T1000 (cell line): ENCODE measurements at regions not wholly inside any gene's neighbourhood (a gene's known extent, or its start where the extent isn't known, plus 50 kb on each side); places are given as distances from the start of the nearest gene placed in this dataset.
"Not testable (repeated sequence)": the region's sequence is repeated elsewhere in the genome, so short reads cannot be mapped to it uniquely, and the experiment has no call there.

Experiments used
- DNase-seq: peaks from one replicate; lab custom pipeline; 2025; ENCODE audit warnings: mixed read lengths; lab: John Stamatoyannopoulos, UW

DNA sequence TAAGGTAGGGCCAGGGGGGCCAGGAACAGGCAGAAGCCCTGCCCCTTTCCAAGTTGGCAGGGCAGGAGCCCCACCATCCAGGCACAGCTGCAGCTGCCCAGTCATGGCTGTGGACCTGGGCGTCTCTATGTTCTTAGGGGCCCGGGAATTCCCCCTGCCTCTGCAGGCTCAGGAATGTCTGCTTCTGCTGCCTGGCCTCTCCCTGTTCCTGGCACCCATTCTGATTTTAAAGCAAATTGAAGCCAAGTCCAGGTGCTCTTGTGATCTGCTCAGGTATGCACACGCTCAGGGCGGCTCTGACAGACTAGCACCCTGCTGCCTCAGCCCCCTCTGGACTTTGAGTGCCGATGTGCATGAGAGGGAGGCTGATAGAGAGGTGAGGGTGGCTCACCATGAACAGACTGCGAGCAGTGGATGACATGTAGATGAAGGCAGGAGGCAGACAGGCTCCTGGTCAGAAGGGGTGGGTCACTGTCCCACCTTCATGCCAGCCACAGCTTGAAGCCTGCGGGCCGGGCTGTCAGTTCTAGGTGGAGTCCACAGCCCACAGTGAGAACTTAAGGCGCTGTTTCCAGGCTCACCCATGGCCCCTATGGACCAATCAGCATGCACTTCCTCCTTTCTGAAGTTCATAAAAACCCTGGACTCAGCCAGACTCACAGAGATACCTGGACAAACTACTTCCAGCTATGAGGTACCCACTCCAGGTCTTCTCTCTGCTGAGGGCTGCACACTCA, 747.8 kb upstream of the GBE1 start:
- DNase-seq: no peak

- DNase-seq: no peak
Observed at GRCh38 chr3:82506204-82506603, 744.8 kb upstream of the GBE1 start.

GRCh38 chr3:82505079-82505756, 743.8 kb upstream of the GBE1 start:
- DNase-seq: no peak

- DNase-seq: no peak
Observed at GRCh38 chr3:82498186-82498585, 736.7 kb upstream of the GBE1 start.

DNA sequence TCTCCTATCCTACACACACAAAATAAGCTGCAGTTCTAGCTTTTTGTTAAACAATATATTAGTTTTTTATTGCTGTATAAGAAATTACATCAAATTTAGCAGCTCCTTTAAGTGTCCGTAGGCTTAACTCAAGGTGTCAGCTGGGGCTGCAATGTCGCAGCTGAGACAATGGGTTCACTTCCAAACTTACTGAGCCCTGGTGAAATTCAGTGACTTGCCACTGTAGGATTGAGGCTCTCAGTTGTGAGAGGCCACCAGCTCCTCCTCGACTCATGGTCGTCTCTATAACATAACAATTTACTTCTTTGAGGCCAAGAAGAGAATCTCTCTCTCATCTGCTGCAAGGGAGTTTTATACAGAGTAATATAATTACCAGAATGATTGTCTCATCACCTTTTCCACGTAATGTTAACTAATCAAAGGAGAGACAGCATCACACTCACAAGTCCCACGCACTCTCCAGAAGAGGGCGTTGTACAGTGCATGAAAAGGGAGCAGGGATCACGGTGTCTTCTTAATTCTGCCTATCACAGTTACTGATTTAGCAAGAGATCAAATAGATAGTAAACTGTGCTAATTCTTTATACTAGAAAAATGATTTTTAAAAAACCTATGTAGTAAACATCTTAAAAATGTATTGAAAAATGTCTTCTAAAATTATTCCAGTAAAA, 735.6 kb upstream of the GBE1 start:
- no peak for DNase-seq

DNA sequence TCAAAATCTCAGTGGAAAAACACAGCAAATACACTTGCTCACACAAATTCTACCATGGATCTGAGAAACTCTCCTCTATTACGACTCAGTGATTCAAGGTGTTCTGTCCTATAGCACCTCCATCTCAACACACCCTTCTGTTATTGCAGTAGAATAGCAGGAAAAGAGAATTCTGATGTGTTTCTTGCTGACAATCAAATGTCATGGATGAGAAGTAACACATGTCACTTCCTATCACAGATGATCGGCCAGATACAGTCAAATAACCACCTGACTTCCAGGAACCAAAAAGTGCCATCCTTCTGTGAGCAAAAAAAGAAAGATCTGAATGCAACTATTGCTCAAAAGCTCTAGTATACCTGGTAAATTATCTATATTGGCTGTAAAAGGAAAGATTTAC, 734.2 kb upstream of the GBE1 start:
- DNase-seq: no peak

- DNase-seq: no peak
Observed at GRCh38 chr3:82494977-82495489, 733.6 kb upstream of the GBE1 start.

- DNase-seq: no peak
Observed at GRCh38 chr3:82493858-82494257, 732.4 kb upstream of the GBE1 start.

DNA sequence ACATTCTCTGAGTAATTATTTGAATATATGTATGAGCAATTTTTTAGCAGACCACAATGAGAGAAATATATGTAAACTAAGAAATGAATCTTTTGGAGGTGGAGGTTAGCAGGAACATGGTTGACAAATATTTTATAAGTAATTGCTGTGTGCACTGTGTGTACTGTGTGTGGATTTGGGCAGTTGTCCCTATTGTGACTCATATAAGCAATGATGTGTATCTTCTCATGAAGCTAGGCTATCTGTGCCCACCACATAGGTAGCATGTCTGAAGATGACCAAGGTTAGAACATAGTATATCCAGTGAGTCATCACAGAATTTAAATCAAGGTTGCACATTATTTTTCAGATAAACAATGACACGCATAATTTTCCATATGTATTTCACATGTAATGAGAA, 713.9 kb upstream of the GBE1 start:
- DNase-seq: no peak

DNA sequence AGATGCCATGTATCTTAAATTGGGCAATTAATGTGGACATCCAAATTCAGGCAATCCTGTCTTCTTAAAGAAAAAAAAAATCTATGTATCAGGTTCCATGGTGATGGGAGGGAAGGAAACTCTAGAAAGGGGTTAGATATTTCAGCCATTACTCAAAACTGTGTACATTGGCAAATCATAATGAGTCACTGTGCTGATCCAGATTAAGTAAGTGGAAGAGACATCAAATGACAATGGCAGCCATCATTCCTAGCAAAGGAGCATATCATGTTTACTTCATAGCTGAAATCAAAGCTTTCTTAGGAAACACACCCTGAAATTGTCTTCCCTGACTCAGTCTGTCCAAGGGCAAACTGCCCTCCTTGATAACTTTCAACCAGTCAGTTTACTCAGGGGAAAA, 713.3 kb upstream of the GBE1 start:
- DNase-seq: no peak

DNA sequence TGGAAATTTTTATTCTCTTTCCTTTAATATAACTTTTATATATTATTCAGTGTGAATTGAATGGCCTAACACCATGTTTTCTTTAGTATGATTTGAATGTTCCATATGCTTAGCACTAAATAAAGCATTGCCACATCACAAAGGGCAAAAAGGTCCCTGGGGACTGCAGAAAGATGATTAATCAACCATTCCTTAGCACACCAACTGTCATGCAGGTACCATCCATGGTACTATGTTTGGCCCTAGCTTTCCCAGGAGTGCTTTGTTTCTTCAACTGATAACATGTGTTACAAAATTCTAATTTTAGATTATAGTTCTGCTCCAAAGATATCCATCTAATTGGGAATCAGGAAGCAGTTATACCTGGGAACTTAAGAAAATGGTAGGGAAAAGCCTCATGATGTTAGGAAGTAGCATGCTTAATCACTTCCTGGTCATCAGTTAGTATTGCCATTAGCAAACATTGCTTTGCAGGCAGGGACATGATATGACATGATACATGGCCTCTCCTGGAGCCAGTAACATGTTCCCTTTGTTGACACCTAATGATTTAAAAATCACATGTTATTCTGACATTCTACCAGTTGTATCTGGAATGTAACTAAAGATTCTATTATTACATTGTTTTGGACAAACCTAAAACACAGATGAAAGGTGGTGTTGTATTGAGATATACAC, 712.6 kb upstream of the GBE1 start:
- DNase-seq: no peak

DNA sequence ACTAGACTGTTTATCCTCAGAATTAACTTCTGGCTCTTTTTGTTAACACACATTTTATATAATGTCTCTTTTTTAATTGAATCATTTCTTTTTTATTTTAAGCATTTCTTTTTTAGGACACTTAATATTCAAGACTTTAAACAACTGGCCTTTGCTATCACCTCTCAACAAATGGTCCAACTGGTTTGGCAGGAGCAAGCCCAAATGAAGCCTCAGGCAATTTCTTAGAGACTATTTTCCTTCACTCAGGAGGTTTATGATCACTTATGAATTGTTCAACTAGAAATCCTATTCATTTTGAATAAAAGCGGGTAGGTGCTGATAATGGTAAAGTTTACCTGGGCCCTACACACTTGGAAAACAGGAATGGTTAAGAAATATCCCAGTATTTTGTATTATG, 705.6 kb upstream of the GBE1 start:
- no peak for DNase-seq

- DNase-seq: no peak
Observed at GRCh38 chr3:82462977-82463376, 701.5 kb upstream of the GBE1 start.

- no peak for DNase-seq
Observed at GRCh38 chr3:82461049-82461889, 699.8 kb upstream of the GBE1 start.

DNA sequence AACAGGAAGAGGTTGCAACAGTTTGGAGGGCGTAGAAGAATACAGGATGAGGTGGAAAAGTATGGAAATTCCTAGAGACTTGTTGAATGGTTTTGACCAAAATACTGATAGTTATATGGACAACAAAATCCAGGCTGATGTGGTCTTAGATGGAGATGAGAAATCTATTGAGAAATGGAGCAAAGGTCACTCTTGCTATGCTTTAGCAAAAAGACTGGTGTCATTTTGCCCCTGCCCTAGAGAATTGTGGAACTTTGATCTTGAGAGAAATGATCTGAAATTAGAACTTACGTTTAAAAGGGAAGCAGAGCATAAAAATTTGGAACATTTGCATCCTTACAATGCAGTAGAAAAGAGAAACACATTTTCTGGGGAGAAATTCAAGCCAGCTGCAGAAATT, 686.9 kb upstream of the GBE1 start:
- DNase-seq: no peak

GRCh38 chr3:82428821-82429220, 667.4 kb upstream of the GBE1 start:
- not testable (repeated sequence) for DNase-seq

DNA sequence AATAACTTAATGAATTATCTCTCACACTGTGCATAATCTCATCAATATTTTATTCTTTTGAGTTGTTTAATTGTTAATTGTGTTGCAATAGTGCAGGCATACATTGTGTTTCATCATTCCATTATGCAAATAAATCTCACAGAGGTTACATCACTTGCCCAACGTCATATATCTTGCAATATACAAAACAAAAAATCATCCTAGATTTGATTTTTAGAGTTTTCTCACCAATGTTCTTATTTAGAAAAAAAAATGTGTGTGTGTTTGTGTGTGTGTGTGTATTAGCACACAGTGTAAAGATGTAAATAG, 662.5 kb upstream of the GBE1 start:
- no peak for DNase-seq

DNA sequence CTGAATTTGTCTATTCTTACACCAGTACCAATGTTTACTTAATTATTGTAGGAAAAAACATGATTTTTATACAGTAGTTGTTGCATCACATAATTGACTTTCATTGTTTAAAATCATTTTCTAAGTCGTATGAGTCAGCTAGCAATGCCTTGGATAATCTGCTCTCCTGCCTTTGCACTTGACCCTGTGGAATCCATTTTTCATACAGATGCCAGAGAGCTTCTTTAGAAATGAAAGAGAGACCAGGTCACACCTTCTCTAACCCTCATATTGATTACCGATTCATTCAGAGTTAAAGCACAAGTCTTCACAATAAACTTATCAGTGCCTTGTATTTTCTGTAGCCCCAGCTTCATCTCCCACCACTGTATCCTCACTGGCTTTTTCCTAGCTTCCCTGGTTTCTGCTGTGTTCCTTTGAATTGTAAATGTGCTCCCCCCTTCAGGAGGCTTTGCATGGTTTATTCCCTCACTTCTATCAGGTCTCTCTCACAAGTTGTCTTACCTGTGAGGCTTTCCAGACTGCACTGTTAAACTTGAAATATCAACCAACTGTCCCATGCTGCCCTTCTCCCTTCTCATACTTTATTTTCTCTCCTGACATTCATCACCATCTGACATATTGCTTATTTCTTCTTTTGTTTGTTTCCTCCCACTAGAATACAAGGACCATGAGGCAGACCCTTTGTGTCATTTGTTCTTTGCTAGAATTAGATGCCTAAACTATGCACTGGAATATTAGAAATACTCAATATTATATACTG, 662.0 kb upstream of the GBE1 start:
- no peak for DNase-seq

- DNase-seq: no peak
Observed at GRCh38 chr3:82416830-82417229, 655.4 kb upstream of the GBE1 start.

GRCh38 chr3:82416349-82416748, 654.9 kb upstream of the GBE1 start:
- DNase-seq: no peak

DNA sequence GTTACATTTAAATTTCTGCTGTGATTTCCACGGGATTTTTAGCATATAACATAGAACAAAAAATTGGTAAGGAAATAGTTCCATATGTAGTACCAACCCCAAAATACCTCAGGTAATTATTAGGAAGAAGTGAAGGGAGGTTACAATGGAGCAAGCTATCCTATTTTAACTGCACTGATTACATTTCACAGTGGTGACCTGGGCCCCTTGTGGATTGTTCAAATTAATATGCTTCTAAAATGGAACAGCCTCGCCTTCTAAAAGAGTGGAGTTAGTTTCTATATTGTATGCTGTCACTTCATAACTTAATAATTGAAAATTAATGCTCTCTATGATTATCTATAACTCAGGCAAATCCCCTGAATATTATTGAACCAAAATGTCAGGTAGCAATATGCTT, 651.7 kb upstream of the GBE1 start:
- no peak for DNase-seq
